GM12872 (cell line): ENCODE measurements at regions not wholly inside any gene's neighbourhood (a gene's known extent, or its start where the extent isn't known, plus 50 kb on each side); places are given as distances from the start of the nearest gene placed in this dataset.

Source experiments
- TF ChIP-seq, protein P1 (sequence below): IDR thresholded peaks from 3 replicates; pipeline ENCODE4 v1.5.1; 2011; ENCODE audit warnings: low read depth, mild to moderate bottlenecking, low read length, moderate library complexity; ENCODE audit not compliant: insufficient read depth

DNA sequence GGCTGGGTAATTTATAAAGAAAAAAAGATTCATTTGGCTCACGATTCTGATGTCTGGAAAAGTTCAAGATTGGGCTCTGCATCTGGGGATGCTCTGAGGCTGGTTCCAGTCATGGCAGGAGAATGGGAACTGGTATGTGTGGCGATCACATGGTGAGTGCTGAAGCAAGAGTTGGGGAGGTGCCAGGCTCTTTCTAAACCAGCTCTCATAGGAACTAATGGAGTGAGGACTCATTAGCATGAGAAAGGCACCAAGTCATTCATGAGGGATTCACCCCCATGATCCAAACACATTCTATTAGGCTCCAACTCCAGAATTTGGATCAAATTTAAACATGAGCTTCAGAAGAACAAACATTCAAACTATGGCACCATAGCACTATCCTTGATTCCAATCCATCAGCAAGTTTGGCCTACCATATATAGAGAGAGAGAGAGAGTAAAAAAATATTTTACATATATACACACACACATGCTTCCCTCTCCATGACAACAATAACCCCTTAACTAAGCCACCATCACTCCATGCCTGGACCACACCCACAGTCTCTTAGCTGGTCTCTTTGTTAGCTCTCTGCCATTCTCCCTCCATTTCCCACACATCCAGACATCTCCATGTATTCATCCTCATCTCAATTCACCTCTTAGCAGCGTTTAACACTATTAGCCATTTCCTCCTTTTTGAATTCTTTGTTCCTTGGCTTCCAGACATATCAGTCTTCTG lies 57.9 kb downstream of the NPY start:
- TF ChIP-seq, protein P1, sequence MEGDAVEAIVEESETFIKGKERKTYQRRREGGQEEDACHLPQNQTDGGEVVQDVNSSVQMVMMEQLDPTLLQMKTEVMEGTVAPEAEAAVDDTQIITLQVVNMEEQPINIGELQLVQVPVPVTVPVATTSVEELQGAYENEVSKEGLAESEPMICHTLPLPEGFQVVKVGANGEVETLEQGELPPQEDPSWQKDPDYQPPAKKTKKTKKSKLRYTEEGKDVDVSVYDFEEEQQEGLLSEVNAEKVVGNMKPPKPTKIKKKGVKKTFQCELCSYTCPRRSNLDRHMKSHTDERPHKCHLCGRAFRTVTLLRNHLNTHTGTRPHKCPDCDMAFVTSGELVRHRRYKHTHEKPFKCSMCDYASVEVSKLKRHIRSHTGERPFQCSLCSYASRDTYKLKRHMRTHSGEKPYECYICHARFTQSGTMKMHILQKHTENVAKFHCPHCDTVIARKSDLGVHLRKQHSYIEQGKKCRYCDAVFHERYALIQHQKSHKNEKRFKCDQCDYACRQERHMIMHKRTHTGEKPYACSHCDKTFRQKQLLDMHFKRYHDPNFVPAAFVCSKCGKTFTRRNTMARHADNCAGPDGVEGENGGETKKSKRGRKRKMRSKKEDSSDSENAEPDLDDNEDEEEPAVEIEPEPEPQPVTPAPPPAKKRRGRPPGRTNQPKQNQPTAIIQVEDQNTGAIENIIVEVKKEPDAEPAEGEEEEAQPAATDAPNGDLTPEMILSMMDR = no peak

DNA sequence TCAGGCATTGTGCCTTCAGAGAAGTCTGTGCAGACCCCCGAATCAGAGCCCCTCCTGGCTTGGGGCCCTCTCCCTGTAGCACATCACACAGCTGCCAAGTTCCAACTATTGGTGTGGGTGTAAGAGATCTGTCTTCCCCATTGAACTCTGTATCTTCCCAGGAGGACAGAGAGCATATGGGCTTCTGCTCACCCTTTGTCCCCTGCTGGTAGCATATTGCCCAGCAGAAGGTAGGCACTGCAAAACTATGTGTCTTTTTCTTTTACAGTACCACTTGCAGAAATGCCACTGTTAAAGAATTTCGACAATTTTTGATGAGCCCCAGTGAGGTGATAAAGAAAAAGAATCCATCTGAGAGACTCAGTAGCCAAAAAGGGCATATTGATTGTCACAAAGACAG lies 59.6 kb downstream of the NPY start:
- TF ChIP-seq, protein P1 = no peak

DNA sequence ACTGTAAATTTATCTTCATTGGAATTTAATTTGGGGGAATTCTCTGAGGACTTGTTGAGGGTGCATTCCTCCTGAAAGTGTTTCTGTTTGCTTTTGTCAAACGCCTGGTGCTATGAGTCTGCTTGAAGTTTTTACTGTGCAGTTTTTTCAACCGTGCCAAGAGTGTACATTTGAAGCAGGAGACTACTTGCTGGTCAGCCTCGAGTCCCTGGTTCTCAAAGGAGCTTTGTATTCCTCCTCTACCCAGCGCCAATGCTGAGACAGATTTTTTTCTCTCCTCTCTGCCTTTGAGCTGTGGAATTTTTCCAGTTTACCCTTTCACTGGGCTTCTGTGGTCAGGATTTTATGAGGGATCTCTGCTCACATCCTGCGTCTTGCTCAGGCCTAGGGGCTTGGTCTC lies 62.1 kb downstream of the NPY start:
- TF ChIP-seq, protein P1 = no peak

DNA sequence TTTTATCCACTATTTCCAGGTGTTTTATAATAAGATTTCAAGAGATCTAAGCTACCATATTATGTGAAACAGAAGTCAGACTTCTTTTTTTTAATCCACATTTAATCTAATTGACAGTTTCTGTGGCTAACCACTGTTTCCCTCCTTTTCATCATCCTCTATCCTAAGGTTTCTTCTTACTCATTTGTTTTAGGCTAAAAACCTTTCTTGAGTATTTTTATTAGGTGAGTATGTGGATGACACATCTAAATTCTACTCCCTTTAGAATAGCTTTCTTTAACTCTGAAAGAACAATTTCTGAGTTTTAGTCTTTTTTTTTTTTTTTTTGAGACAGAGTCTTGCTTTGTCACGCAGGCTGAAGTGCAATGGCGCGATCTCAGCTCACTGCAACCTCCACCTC lies 62.7 kb downstream of the NPY start:
- TF ChIP-seq, protein P1 = no peak

DNA sequence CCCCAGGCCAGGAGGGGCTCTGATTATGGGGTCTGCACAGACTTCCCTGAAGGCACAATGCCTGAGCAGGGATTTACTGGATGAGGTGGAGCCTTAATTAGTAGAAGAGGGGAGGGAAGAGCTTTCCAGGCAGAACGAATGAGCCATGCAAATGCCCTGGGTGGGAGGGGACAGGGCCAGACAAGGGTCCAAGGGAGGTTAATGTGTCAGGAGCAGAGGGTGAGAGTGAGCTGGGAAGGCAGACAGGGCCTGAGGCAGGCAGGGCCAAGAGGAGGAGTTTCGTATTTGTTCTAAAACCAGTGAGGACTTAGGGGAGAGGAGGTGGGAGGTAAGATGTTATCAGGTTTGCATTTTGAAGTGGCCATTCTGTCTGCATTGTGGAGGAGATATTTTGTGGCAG lies 65.3 kb downstream of the NPY start:
- TF ChIP-seq, protein P1 = no peak

DNA sequence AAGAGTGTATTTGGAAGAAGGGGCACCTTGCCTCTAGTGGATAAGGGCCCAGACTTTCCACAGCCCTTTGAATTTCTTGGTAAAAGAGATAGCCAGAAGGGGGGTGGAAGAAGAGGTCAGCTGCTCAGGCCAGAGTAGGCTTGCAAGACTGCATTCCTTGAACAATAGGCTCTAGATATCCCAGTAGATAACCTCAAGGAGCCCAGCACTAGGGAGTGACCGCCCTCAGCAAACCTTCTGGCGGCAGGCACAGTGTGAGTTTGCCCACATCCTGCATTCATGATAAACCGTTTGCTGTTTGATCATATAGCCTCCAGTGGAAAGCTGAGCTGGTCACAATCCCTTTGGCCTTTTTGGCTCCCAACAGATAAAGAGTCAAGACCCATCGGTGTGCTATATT lies 70.5 kb downstream of the NPY start:
- TF ChIP-seq, protein P1 = no peak

DNA sequence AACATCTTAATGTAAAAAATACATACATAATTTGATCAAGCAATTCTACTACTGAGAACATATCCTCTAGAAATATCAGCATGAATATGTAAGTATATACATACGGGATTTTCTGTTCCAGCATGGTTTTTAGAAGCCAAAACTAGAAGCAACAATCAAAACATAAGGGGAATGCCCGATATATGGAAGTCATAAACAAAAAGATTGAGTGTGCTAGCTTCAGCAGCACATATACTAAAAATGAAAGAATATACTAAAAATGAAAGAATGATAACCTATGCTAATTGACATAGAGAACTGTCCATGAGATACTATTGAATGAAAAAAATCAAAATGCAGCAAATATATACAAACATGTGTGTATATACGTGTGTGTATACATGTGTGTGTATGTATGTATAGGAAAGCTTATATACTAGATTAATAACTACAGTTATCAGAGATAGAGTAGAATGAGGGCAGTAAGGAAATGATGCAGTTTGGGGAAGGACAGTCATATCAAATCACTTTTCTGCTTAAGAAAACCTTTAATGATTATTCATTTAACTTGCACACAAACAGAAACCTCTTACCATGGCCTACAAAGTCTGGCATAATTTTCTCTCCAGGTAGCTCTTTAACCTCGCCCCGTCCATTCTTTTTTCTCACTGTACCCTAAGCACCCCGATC lies 72.9 kb downstream of the NPY start:
- TF ChIP-seq, protein P1 = no peak
